Femur (tissue), 1 donor: ENCODE measurements at regions not wholly inside any gene's neighbourhood (a gene's known extent, or its start where the extent isn't known, plus 50 kb on each side); places are given as distances from the start of the nearest gene placed in this dataset.
A peak's percentile ranks its signal among the peaks of the same experiment; 100 is the strongest.

Experiments used
- DNase-seq: peaks from one replicate; pipeline ENCODE4 v3.0.0-alpha.2; 2017

GRCh38 chr9:21672140-21672539 is 130.3 kb upstream of the MTAP start:
- no peak for DNase-seq

GRCh38 chr9:21672761-21673160 is 129.7 kb upstream of the MTAP start:
- no peak for DNase-seq

GRCh38 chr9:21674894-21675293 is 127.5 kb upstream of the MTAP start:
- DNase-seq = no peak

GRCh38 chr9:21677387-21677786 is 125.0 kb upstream of the MTAP start:
- no peak for DNase-seq

GRCh38 chr9:21677834-21678233 is 124.6 kb upstream of the MTAP start:
- no peak for DNase-seq

- no peak for DNase-seq
These were observed 123.0 kb upstream of the MTAP start for GRCh38 chr9:21679432-21679831.

- DNase-seq = no peak
These were observed 121.8 kb upstream of the MTAP start for GRCh38 chr9:21680590-21680989.

GRCh38 chr9:21681641-21682040 is 120.8 kb upstream of the MTAP start:
- DNase-seq = no peak

- DNase-seq = no peak
These were observed 120.1 kb upstream of the MTAP start for GRCh38 chr9:21682381-21682780.

- DNase-seq = no peak
These were observed 119.5 kb upstream of the MTAP start for GRCh38 chr9:21682981-21683380.

GRCh38 chr9:21683484-21684175 is 118.8 kb upstream of the MTAP start:
- no peak for DNase-seq

- no peak for DNase-seq
These were observed 118.2 kb upstream of the MTAP start for GRCh38 chr9:21684231-21684630.

GRCh38 chr9:21684831-21685362 is 117.5 kb upstream of the MTAP start:
- peak; percentile 28 for DNase-seq

- DNase-seq = no peak
These were observed 116.9 kb upstream of the MTAP start for GRCh38 chr9:21685502-21685901.

- DNase-seq = no peak
These were observed 115.7 kb upstream of the MTAP start for GRCh38 chr9:21686738-21687137.

GRCh38 chr9:21687351-21687750 is 115.1 kb upstream of the MTAP start:
- DNase-seq = no peak

GRCh38 chr9:21688108-21689102 is 114.0 kb upstream of the MTAP start:
- peak; percentile 30 for DNase-seq

GRCh38 chr9:21689854-21690253 is 112.6 kb upstream of the MTAP start:
- DNase-seq = no peak

GRCh38 chr9:21690561-21690960 is 111.9 kb upstream of the MTAP start:
- DNase-seq = no peak

- no peak for DNase-seq
These were observed 110.0 kb upstream of the MTAP start for GRCh38 chr9:21692390-21692789.

- no peak for DNase-seq
These were observed 108.0 kb upstream of the MTAP start for GRCh38 chr9:21694424-21694823.

GRCh38 chr9:21695443-21695842 is 107.0 kb upstream of the MTAP start:
- no peak for DNase-seq

GRCh38 chr9:21695874-21696341 is 106.5 kb upstream of the MTAP start:
- no peak for DNase-seq

GRCh38 chr9:21696411-21696871 is 106.0 kb upstream of the MTAP start:
- DNase-seq = no peak
